T-helper 22 cell (primary cell): ENCODE measurements at regions not wholly inside any gene's neighbourhood (a gene's known extent, or its start where the extent isn't known, plus 50 kb on each side); places are given as distances from the start of the nearest gene placed in this dataset.

Experiments used
- DNase-seq: peaks from one replicate; pipeline ENCODE4 v3.0.0-alpha.2; 2020; ENCODE audit warnings: low read depth

DNA sequence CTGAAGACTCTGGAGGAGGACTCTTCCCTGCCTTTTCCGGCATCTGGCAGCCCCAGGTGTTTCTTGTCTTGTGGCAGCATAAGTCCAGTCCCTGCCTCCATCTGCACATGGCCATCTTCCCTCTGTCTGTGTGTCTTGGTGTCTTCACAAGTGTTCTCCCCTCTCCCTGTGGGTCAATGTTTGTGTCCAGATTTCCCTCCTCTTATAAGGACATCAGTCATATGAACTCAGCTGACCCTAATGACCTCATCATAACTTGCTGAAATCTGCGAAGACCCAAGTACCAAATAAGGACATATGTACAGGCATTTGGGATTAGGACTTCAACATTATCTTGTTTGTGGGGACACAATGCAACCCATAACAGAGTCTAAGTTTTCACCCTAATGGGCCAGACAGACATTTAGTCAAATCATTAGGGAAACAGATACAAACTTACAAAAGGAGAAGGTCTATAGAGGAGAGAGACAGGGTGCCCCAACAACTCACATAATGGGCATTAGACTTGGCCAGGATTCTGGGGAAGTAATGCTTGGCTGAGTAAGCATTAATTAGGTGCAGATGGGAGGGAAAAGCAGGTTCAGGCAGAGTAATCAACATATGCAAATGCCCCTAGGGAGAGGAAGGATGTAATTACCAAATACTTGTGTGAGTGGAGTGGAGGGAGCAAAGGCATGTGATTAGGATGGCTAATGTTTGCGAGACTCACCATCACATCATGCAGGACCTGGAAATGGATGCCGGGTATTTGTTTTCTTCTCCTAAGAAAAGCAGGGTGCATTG lies 372.8 kb upstream of the TBL1XR1 start:
- DNase-seq, result no peak

- DNase-seq, result no peak
Observed at GRCh38 chr3:177571271-177571943, 374.1 kb upstream of the TBL1XR1 start.

DNA sequence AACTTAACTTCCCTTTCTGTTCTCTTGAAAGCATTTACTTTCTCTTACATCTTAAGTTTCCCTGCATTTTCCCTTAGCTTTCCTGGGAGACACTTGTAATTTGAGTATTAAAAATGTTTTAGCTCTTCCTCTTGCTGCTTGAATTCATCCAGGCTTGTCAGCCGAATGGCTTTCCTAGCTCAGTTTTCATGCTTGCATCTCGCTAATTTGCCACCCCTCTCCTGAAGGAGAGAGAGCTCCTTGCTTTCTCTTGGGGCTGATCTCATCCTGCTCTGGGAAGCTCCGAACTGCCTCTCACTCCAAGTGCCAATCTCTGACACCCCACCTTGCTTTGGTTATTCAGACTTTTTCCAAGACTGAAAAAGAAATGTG lies 374.6 kb upstream of the TBL1XR1 start:
- DNase-seq, result no peak

GRCh38 chr3:177574222-177574856 lies 377.1 kb upstream of the TBL1XR1 start:
- no peak for DNase-seq

DNA sequence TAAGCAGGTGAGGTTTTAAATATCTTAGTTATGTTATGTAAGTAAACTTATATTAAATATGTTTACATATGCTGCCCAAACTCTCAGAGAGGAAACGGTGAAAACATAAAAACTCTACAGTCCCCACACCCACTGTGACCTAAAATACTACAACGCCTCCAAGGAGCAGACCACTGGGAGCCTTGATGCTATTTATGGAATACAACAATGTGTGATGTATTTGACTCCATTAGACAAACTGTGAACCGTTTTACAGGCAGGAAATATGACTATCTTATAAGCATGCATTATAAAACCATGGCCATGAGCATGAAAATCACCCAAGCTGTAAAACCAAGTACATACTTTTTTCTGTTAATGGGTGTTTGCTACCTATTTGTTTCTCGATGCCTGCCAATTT lies 379.5 kb upstream of the TBL1XR1 start:
- no peak for DNase-seq

DNA sequence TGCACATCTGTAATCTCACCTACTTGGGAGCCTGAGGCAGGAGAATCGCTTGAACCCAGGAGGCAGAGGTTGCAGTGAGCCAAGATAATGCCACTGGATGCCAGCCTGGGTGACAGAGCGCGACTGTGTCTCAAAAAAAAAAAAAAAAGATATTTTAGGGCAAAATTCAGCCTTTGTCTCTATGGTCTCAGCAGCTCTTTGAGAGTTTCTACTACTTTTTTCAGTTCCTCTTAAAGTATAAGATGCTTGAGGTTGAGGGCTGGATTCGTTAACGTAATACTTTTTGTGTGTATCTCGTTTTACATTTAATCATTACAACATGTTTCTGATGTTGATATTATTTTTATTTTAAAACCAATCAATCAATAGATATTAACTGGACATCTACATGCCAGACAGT lies 381.2 kb upstream of the TBL1XR1 start:
- DNase-seq, result no peak

GRCh38 chr3:177579419-177579818 lies 382.1 kb upstream of the TBL1XR1 start:
- no peak for DNase-seq

- no peak for DNase-seq
Observed at GRCh38 chr3:177580437-177580836, 383.2 kb upstream of the TBL1XR1 start.

DNA sequence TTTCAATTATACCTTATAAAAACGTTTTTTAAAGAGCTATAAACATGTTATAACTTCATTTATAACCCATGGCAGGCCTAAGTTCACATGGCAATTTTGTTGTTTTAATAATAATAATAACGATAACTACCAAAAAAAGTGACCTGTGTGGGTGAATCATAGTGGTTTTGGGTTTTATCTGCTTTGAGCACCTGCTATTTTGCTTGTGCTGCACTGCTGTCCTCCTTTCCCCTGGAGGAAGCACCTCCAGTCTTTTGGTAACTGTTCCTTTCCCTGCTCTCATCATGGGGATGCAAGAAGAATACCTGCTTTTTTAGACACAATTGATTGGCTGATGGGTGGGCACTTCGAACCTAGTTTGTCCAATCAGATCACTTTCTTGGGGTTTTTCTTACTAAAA lies 388.0 kb upstream of the TBL1XR1 start:
- DNase-seq, result no peak

GRCh38 chr3:177589041-177589650 lies 391.9 kb upstream of the TBL1XR1 start:
- DNase-seq, result no peak

- no peak for DNase-seq
Observed at GRCh38 chr3:177589911-177590381, 392.7 kb upstream of the TBL1XR1 start.

GRCh38 chr3:177590826-177591225 lies 393.5 kb upstream of the TBL1XR1 start:
- DNase-seq, result no peak

DNA sequence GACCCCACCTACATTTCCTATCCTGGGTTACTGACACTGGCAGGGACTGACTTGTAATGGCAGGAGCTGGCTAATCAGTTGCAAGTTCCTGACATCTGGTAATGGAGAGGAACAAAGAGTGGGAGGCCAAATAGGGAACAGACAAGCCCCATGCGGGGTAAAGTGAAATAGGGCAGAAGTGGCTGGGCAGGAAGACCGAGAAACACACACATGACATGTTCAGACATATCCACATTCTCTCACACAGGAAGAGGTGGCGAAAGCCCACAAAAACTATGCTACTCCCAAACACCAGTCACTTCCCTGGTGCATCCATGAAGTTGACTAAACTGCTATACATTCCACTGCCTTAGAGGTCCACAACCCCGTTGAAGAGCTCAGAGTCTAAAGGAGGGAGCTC lies 394.1 kb upstream of the TBL1XR1 start:
- DNase-seq, result no peak

- DNase-seq, result no peak
Observed at GRCh38 chr3:177594096-177594495, 396.8 kb upstream of the TBL1XR1 start.

- no peak for DNase-seq
Observed at GRCh38 chr3:177595530-177596188, 398.4 kb upstream of the TBL1XR1 start.

- DNase-seq, result no peak
Observed at GRCh38 chr3:177596248-177596815, 399.1 kb upstream of the TBL1XR1 start.

GRCh38 chr3:177596816-177597271 lies 399.6 kb upstream of the TBL1XR1 start:
- DNase-seq, result no peak

DNA sequence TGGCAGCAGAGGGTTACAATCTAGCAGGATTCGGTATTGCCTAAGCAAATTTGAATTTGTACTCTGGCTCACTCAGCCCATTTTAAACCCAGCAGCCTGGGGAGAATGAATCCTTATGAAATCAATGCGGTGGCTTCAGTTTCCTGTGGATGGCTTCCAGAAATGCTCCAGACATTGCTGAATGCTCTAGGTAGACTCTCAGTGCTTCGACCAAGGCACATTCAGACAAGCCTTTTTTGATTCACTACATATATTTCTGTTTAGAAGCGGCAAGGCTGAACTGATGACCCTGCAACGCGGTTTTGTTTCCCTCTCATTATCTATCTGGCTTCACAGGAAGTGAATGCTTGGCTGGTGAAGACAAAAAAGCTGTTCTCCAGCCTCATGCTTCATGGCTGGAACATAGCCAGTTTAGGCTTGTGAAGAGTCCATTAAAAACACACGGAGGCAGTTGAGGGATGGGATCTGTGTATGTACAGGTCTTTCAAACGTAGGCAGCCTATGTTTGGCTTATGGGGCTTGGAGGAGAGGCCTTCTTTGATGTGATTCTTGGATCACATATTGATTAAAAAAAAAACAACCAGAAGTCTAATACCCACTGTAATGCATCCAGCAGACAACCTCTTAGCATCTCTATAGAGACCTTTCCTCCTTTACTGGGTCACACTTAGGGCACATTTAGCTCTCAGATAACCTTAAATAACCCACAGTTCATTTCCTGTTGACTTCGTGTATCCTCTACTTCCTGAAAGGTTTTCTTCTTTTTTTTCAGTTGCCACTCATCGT lies 400.2 kb upstream of the TBL1XR1 start:
- peak; percentile 4 for DNase-seq

- no peak for DNase-seq
Observed at GRCh38 chr3:177598097-177598833, 401.0 kb upstream of the TBL1XR1 start.

- DNase-seq, result no peak
Observed at GRCh38 chr3:177599326-177599725, 402.0 kb upstream of the TBL1XR1 start.
